HG03108 (cell line): ENCODE measurements at regions not wholly inside any gene's neighbourhood (a gene's known extent, or its start where the extent isn't known, plus 50 kb on each side); places are given as distances from the start of the nearest gene placed in this dataset.
A peak's percentile ranks its signal among the peaks of the same experiment; 100 is the strongest.

ENCODE experiments used
- ATAC-seq: cut with Tn5 transposase; IDR thresholded peaks from one replicate; pipeline ENCODE4 v1.9.1; 2021; ENCODE audit warnings: moderate library complexity; ENCODE audit not compliant: unreplicated experiment

- peak; percentile 89 for ATAC-seq
Observed at GRCh38 chr18:11324956-11325882, 175.8 kb upstream of the PIEZO2 start.

GRCh38 chr18:11324510-11324909 is 175.1 kb upstream of the PIEZO2 start:
- ATAC-seq, result no peak

GRCh38 chr18:11323359-11323819 is 174.0 kb upstream of the PIEZO2 start:
- no peak for ATAC-seq

- ATAC-seq, result no peak
Observed at GRCh38 chr18:11322716-11323115, 173.3 kb upstream of the PIEZO2 start.

- ATAC-seq, result no peak
Observed at GRCh38 chr18:11322006-11322405, 172.6 kb upstream of the PIEZO2 start.

GRCh38 chr18:11320986-11321385 is 171.6 kb upstream of the PIEZO2 start:
- ATAC-seq, result no peak

- ATAC-seq, result no peak
Observed at GRCh38 chr18:11316546-11316945, 167.2 kb upstream of the PIEZO2 start.

GRCh38 chr18:11310476-11311086 is 161.2 kb upstream of the PIEZO2 start:
- ATAC-seq, result no peak

GRCh38 chr18:11309172-11309571 is 159.8 kb upstream of the PIEZO2 start:
- no peak for ATAC-seq

- ATAC-seq, result no peak
Observed at GRCh38 chr18:11308499-11308898, 159.1 kb upstream of the PIEZO2 start.

GRCh38 chr18:11307716-11308115 is 158.3 kb upstream of the PIEZO2 start:
- ATAC-seq, result no peak

GRCh38 chr18:11305507-11305906 is 156.1 kb upstream of the PIEZO2 start:
- no peak for ATAC-seq

- no peak for ATAC-seq
Observed at GRCh38 chr18:11304928-11305327, 155.6 kb upstream of the PIEZO2 start.

- ATAC-seq, result no peak
Observed at GRCh38 chr18:11296946-11297345, 147.6 kb upstream of the PIEZO2 start.

GRCh38 chr18:11293794-11294193 is 144.4 kb upstream of the PIEZO2 start:
- ATAC-seq, result no peak

GRCh38 chr18:11290786-11291185 is 141.4 kb upstream of the PIEZO2 start:
- no peak for ATAC-seq

- ATAC-seq, result no peak
Observed at GRCh38 chr18:11289248-11289647, 139.9 kb upstream of the PIEZO2 start.

GRCh38 chr18:11288401-11288800 is 139.0 kb upstream of the PIEZO2 start:
- no peak for ATAC-seq

- ATAC-seq, result no peak
Observed at GRCh38 chr18:11286431-11286830, 137.1 kb upstream of the PIEZO2 start.

GRCh38 chr18:11284811-11285210 is 135.4 kb upstream of the PIEZO2 start:
- ATAC-seq, result no peak

GRCh38 chr18:11284349-11284748 is 135.0 kb upstream of the PIEZO2 start:
- no peak for ATAC-seq

GRCh38 chr18:11283479-11284161 is 134.3 kb upstream of the PIEZO2 start:
- ATAC-seq, result no peak
